ENCODE measurements at regions not wholly inside any gene's neighbourhood (a gene's known extent, or its start where the extent isn't known, plus 50 kb on each side); places are given as distances from the start of the nearest gene placed in this dataset.

- TF ChIP-seq CTCF (IDR thresholded peaks at IDR 0.05) (no peak), POLR2A (IDR thresholded peaks at IDR 0.05) (no peak), POLR2AphosphoS5 (IDR thresholded peaks at IDR 0.05; ENCODE audit: insufficient read depth in 1 of 2, low read depth in 1 of 2) (no peak)
- no peaks in the 10 kb centered on the region for H3K36me3 ChIP-seq
- H3K4me1 ChIP-seq: no peaks in the 10 kb centered on the region
- intact Hi-C loops (cut with DNase I): no loop called here
- no peaks in the 10 kb centered on the region for H3K27me3 ChIP-seq
- no peak overlapping the region for H3K4me3 ChIP-seq
- no peak for DNase-seq (ENCODE audit: extremely low spot score in 2 of 2)
- no peak overlapping the region for H3K27ac ChIP-seq
- no peaks in the 10 kb centered on the region for H3K9me3 ChIP-seq
These were observed 368.4 kb upstream of the MKI67 start for GRCh38 chr10:128494665-128495064.

DNA sequence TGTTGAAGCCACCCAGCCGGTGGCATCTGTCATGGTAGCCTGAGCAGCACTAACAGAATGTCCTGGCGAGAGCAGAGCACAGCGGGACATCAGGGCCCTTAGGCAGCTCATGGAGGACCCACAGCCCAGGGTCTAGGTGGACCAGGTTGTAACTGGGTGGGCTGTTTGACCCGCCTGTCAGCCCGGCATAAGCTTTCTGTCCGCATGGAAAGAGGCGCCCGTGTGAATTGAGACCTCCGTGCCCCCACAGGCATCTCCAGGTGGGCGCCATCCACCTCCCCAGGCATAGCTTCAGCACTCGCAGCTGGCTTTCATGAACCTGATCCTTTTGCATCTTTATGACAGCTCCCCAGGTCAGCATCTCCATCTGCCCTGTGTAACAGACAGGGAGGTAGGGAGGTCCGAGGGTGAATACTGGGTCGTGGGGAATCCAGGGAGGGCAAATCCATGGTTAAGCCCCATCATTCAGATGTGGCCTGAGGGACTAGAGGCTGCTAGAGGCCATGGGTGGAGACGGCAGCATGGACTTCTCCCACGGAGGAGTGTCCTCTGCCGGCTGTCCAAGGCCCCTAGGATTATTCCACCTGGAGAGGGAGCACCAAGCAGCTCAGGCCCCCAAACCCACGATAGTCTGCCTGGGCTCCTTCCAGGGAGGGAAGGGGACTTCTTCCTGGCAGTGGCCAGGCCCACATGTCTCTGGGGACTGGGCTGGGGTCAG is 371.6 kb upstream of the MKI67 start:
- Histone ChIP-seq H3K4me1 (no peaks in the 10 kb centered on the region), H3K27me3 (no peaks in the 10 kb centered on the region), H3K4me3 (no peak overlapping the region), H3K27ac (no peak overlapping the region), H3K9me3 (no peaks in the 10 kb centered on the region), H3K36me3 (no peaks in the 10 kb centered on the region)
- no peak for TF ChIP-seq CTCF (IDR thresholded peaks at IDR 0.05)
- TF ChIP-seq POLR2AphosphoS5 (IDR thresholded peaks at IDR 0.05; ENCODE audit: insufficient read depth in 1 of 2, low read depth in 1 of 2): no peak
- no peak for TF ChIP-seq POLR2A (IDR thresholded peaks at IDR 0.05)
- intact Hi-C loops (cut with DNase I): no loop called here
- no peak for DNase-seq (ENCODE audit: extremely low spot score in 2 of 2)

GRCh38 chr10:128498378-128498730 is 372.1 kb upstream of the MKI67 start:
- H3K4me3 ChIP-seq: no peak overlapping the region

GRCh38 chr10:128498746-128499145 is 372.5 kb upstream of the MKI67 start:
- TF ChIP-seq CTCF (IDR thresholded peaks at IDR 0.05) (no peak), POLR2A (IDR thresholded peaks at IDR 0.05) (no peak), POLR2AphosphoS5 (IDR thresholded peaks at IDR 0.05; ENCODE audit: insufficient read depth in 1 of 2, low read depth in 1 of 2) (no peak)
- intact Hi-C loops (cut with DNase I): no loop called here
- no peaks in the 10 kb centered on the region for H3K27me3 ChIP-seq
- no peak overlapping the region for H3K27ac ChIP-seq
- DNase-seq (ENCODE audit: extremely low spot score in 2 of 2): no peak
- H3K4me3 ChIP-seq: no peak overlapping the region
- H3K9me3 ChIP-seq: no peaks in the 10 kb centered on the region
- no peaks in the 10 kb centered on the region for H3K4me1 ChIP-seq
- H3K36me3 ChIP-seq: no peaks in the 10 kb centered on the region

More at GRCh38 chr10:128498378-128498730, 372.1 kb upstream of the MKI67 start:
- intact Hi-C loops (cut with DNase I): no loop called here
- Histone ChIP-seq H3K9me3 (no peaks in the 10 kb centered on the region), H3K4me1 (no peaks in the 10 kb centered on the region), H3K27ac (no peak overlapping the region), H3K36me3 (no peaks in the 10 kb centered on the region), H3K27me3 (no peaks in the 10 kb centered on the region)
- no peak for TF ChIP-seq POLR2A (IDR thresholded peaks at IDR 0.05)
- no peak for TF ChIP-seq POLR2AphosphoS5 (IDR thresholded peaks at IDR 0.05; ENCODE audit: insufficient read depth in 1 of 2, low read depth in 1 of 2)
- TF ChIP-seq CTCF (IDR thresholded peaks at IDR 0.05): no peak
- DNase-seq (ENCODE audit: extremely low spot score in 2 of 2): no peak

GRCh38 chr10:128499486-128499885 is 373.3 kb upstream of the MKI67 start:
- no peak for TF ChIP-seq POLR2A (IDR thresholded peaks at IDR 0.05)
- no peak for TF ChIP-seq CTCF (IDR thresholded peaks at IDR 0.05)
- no peak for TF ChIP-seq POLR2AphosphoS5 (IDR thresholded peaks at IDR 0.05; ENCODE audit: insufficient read depth in 1 of 2, low read depth in 1 of 2)
- no peaks in the 10 kb centered on the region for H3K9me3 ChIP-seq
- H3K4me3 ChIP-seq: no peak overlapping the region
- no peaks in the 10 kb centered on the region for H3K27me3 ChIP-seq
- no peak overlapping the region for H3K27ac ChIP-seq
- intact Hi-C loops (cut with DNase I): no loop called here
- H3K4me1 ChIP-seq: no peaks in the 10 kb centered on the region
- H3K36me3 ChIP-seq: no peaks in the 10 kb centered on the region
- no peak for DNase-seq (ENCODE audit: extremely low spot score in 2 of 2)
